ENCODE measurements at regions not wholly inside any gene's neighbourhood (a gene's known extent, or its start where the extent isn't known, plus 50 kb on each side); places are given as distances from the start of the nearest gene placed in this dataset.

- TF ChIP-seq, protein P1, sequence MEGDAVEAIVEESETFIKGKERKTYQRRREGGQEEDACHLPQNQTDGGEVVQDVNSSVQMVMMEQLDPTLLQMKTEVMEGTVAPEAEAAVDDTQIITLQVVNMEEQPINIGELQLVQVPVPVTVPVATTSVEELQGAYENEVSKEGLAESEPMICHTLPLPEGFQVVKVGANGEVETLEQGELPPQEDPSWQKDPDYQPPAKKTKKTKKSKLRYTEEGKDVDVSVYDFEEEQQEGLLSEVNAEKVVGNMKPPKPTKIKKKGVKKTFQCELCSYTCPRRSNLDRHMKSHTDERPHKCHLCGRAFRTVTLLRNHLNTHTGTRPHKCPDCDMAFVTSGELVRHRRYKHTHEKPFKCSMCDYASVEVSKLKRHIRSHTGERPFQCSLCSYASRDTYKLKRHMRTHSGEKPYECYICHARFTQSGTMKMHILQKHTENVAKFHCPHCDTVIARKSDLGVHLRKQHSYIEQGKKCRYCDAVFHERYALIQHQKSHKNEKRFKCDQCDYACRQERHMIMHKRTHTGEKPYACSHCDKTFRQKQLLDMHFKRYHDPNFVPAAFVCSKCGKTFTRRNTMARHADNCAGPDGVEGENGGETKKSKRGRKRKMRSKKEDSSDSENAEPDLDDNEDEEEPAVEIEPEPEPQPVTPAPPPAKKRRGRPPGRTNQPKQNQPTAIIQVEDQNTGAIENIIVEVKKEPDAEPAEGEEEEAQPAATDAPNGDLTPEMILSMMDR (IDR thresholded peaks at IDR 0.05; ENCODE audit: control extremely low read depth in 1 of 3, insufficient read depth in 1 of 3, low read depth in 1 of 3, low read length in 3 of 3): no peak
- TF ChIP-seq SAP30 (IDR thresholded peaks at IDR 0.05; ENCODE audit: insufficient read depth, insufficient replicate concordance, low read length) (no peak), ASH2L (IDR thresholded peaks at IDR 0.05; ENCODE audit: low read length) (no peak), NANOG (IDR thresholded peaks at IDR 0.05; ENCODE audit: insufficient read depth, low read depth, low read length, poor library complexity, severe bottlenecking) (no peak), CHD7 (IDR thresholded peaks at IDR 0.05; ENCODE audit: insufficient replicate concordance, low read length) (no peak), CHD1 (IDR thresholded peaks at IDR 0.05; ENCODE audit: low read depth, low read length) (no peak), TAF1 (IDR thresholded peaks at IDR 0.05; ENCODE audit: low read depth, low read length) (no peak), HDAC6 (IDR thresholded peaks at IDR 0.05; ENCODE audit: low read depth, low read length) (no peak)
Measured at GRCh38 chr3:113158171-113158570, 53.2 kb upstream of the BOC start (continued).
